H1 (cell line): ENCODE measurements at regions not wholly inside any gene's neighbourhood (a gene's known extent, or its start where the extent isn't known, plus 50 kb on each side); places are given as distances from the start of the nearest gene placed in this dataset.

ENCODE experiments used
- CTCF ChIA-PET: fragments of 300-600 bp; sonication (Branson Sonifier 250); formaldehyde crosslinking; loops from one replicate; lab custom pipeline; 2021; ENCODE audit not compliant: partially characterized antibody; lab: Charles Lee
- POLR2A ChIA-PET: fragments of 300-600 bp; sonication (Branson Sonifier 250); formaldehyde crosslinking; loops from one replicate; lab custom pipeline; 2021; ENCODE audit warnings: inconsistent platforms; ENCODE audit not compliant: partially characterized antibody; lab: Charles Lee
- DNase-seq, 2 experiments: peaks; one replicate each; pipeline versions ENCODE4 v3.0.0 to v3.0.0-alpha.2; 2010 to 2022; ENCODE audit warnings: low spot score in 2 of 2, low read depth in 1 of 2, mixed read lengths in 1 of 2
- FAIRE-seq: peaks from 2 replicates; lab custom pipeline; 2011; peaks lifted over from hg19 to GRCh38; lab: Jason Lieb, UNC
- H2AFZ ChIP-seq: 2 replicates; pipeline ENCODE4 v1.8.1; 2012; ENCODE audit warnings: low read length, inconsistent platforms
- H2AK5ac ChIP-seq: 2 replicates; pipeline ENCODE4 v1.6.1; 2013; ENCODE audit warnings: low read depth, low read length
- H2BK120ac ChIP-seq: replicated peaks from 2 replicates; pipeline ENCODE3; 2013; ENCODE audit warnings: low read depth, low read length, inconsistent platforms
- H2BK12ac ChIP-seq: 2 replicates; pipeline ENCODE4 v1.6.1; 2013; ENCODE audit warnings: low read depth, low read length
- H2BK15ac ChIP-seq: 2 replicates; pipeline ENCODE4 v1.6.1; 2013; ENCODE audit warnings: low read length
- H2BK20ac ChIP-seq: 2 replicates; pipeline ENCODE4 v1.6.1; 2013; ENCODE audit warnings: low read length
- H2BK5ac ChIP-seq: 2 replicates; pipeline ENCODE4 v1.6.1; 2013; ENCODE audit warnings: low read depth, low read length
- H3K14ac ChIP-seq: 2 replicates; pipeline ENCODE4 v1.6.1; 2013; ENCODE audit warnings: inconsistent platforms; ENCODE audit not compliant: insufficient read length
- H3K18ac ChIP-seq: 2 replicates; pipeline ENCODE4 v1.6.1; 2013; ENCODE audit warnings: low read length; ENCODE audit errors: extremely low read depth
- H3K23ac ChIP-seq: 2 replicates; pipeline ENCODE4 v1.6.1; 2013; ENCODE audit warnings: inconsistent platforms; ENCODE audit not compliant: insufficient read length
- H3K23me2 ChIP-seq: 2 replicates; pipeline ENCODE4 v1.6.1; 2013; ENCODE audit warnings: low read depth, low read length
- H3K27ac ChIP-seq: 2 replicates; pipeline ENCODE4 v1.6.1; 2011; ENCODE audit warnings: low read depth, low read length, inconsistent platforms
- H3K27me3 ChIP-seq, 4 experiments: replicated peaks in 1 of 4; 1 replicate in 1 of 4; 2 replicates in 3 of 4; pipeline versions ENCODE4 v1.6.1 to v1.8.1; 2011 to 2013; ENCODE audit warnings: low read length in 3 of 4, mild to moderate bottlenecking in 3 of 4, inconsistent platforms in 2 of 4, mixed read lengths in 2 of 4, moderate library complexity in 1 of 4; ENCODE audit not compliant: control insufficient read depth in 3 of 4, insufficient read depth in 3 of 4; ENCODE audit errors: extremely low read depth in 1 of 4
- H3K36me3 ChIP-seq, 4 experiments: 2 replicates each; pipeline versions ENCODE4 v1.6.1 to v1.8.1; 2011 to 2013; ENCODE audit warnings: mild to moderate bottlenecking in 4 of 4, low read length in 3 of 4, moderate library complexity in 2 of 4, control low read depth in 1 of 4, inconsistent platforms in 1 of 4; ENCODE audit not compliant: insufficient read depth in 4 of 4, control insufficient read depth in 2 of 4
- H3K4ac ChIP-seq: replicated peaks from 2 replicates; pipeline ENCODE3; 2013; ENCODE audit warnings: low read length, low read depth, mixed read lengths, inconsistent platforms; ENCODE audit not compliant: insufficient read length
- H3K4me1 ChIP-seq, 4 experiments: replicated peaks in 1 of 4; 1 replicate in 1 of 4; 2 replicates in 3 of 4; pipeline versions ENCODE4 v1.6.1 to v1.8.1; 2011 to 2013; ENCODE audit warnings: low read length in 3 of 4, inconsistent platforms in 2 of 4, mixed read lengths in 1 of 4; ENCODE audit not compliant: insufficient read depth in 4 of 4, control insufficient read depth in 3 of 4
- H3K4me2 ChIP-seq, 2 experiments: 2 replicates each; pipeline versions ENCODE4 v1.6.1 to v1.8.1; 2011 to 2013; ENCODE audit warnings: low read depth in 2 of 2, low read length in 2 of 2, control low read depth in 1 of 2, inconsistent platforms in 1 of 2, mild to moderate bottlenecking in 1 of 2; ENCODE audit not compliant: insufficient read depth in 1 of 2
- H3K4me3 ChIP-seq, 4 experiments: fragments of 200-600, 300-600 bp in 1 of 4; sonication (generic), shearing (Covaris generic), sonication (Bioruptor Twin) in 1 of 4; 2 replicates each; pipeline versions ENCODE4 v1.5.1 to v1.8.1; 2011 to 2016; ENCODE audit warnings: low read length in 4 of 4, low read depth in 3 of 4, control low read depth in 2 of 4, inconsistent platforms in 2 of 4, mild to moderate bottlenecking in 2 of 4, mixed read lengths in 1 of 4, moderate library complexity in 1 of 4; ENCODE audit not compliant: insufficient read depth in 2 of 4; ENCODE audit errors: extremely low read depth in 1 of 4
- H3K56ac ChIP-seq: replicated peaks from 2 replicates; pipeline ENCODE3; 2013; ENCODE audit warnings: low read depth, mild to moderate bottlenecking, mixed read lengths, low read length, inconsistent platforms; ENCODE audit not compliant: insufficient read length
- H3K79me1 ChIP-seq: 2 replicates; pipeline ENCODE4 v1.6.1; 2013; ENCODE audit warnings: low read depth, low read length, control low read depth
- H3K79me2 ChIP-seq, 2 experiments: 2 replicates each; pipeline versions ENCODE4 v1.6.1 to v1.8.1; 2012 to 2013; ENCODE audit warnings: low read length in 2 of 2, mild to moderate bottlenecking in 2 of 2, inconsistent platforms in 1 of 2; ENCODE audit not compliant: insufficient read depth in 2 of 2, control insufficient read depth in 1 of 2
- H3K9ac ChIP-seq, 4 experiments: replicated peaks in 1 of 4; 1 replicate in 1 of 4; 2 replicates in 3 of 4; pipeline versions ENCODE4 v1.6.1 to v1.8.1; 2011 to 2013; ENCODE audit warnings: low read depth in 3 of 4, low read length in 3 of 4, control low read depth in 2 of 4, mild to moderate bottlenecking in 2 of 4, moderate library complexity in 2 of 4, inconsistent platforms in 1 of 4; ENCODE audit errors: extremely low read depth in 1 of 4
- H3K9me3 ChIP-seq, 2 experiments: 2 replicates each; pipeline versions ENCODE4 v1.6.1 to v1.8.1; 2012 to 2013; ENCODE audit warnings: mild to moderate bottlenecking in 2 of 2, moderate library complexity in 2 of 2, control low read depth in 1 of 2, inconsistent platforms in 1 of 2, low read depth in 1 of 2, low read length in 1 of 2, mixed read lengths in 1 of 2; ENCODE audit not compliant: insufficient read depth in 2 of 2
- H4K20me1 ChIP-seq, 2 experiments: replicated peaks in 1 of 2; 2 replicates each; pipeline versions ENCODE3 to v1.8.1; 2011 to 2013; ENCODE audit warnings: inconsistent platforms in 2 of 2, low read length in 2 of 2, mild to moderate bottlenecking in 1 of 2; ENCODE audit not compliant: insufficient read depth in 2 of 2, control insufficient read depth in 1 of 2
- H4K5ac ChIP-seq: 2 replicates; pipeline ENCODE4 v1.6.1; 2013; ENCODE audit warnings: low read length, low read depth, mixed read lengths, inconsistent platforms; ENCODE audit not compliant: insufficient read length
- H4K8ac ChIP-seq: 2 replicates; pipeline ENCODE4 v1.8.0; 2013; ENCODE audit warnings: mild to moderate bottlenecking, moderate library complexity, low read length, inconsistent platforms; ENCODE audit not compliant: insufficient read depth; ENCODE audit errors: extremely low read depth
- H4K91ac ChIP-seq: replicated peaks from 2 replicates; pipeline ENCODE3; 2013; ENCODE audit warnings: low read length, mixed read lengths, inconsistent platforms; ENCODE audit not compliant: insufficient read length
- ASH2L ChIP-seq: fragments of 200-600, 300-600 bp; sonication (generic); IDR thresholded peaks from one replicate; pipeline ENCODE4 v1.7.1; 2017; ENCODE audit warnings: low read length
- ATF3 ChIP-seq: IDR thresholded peaks from 2 replicates; pipeline ENCODE4 v1.6.1; 2011; ENCODE audit warnings: low read depth, mild to moderate bottlenecking, low read length; ENCODE audit not compliant: insufficient read depth
- CBX8 ChIP-seq: fragments of 300-800, 300-1000 bp; sonication (generic); IDR thresholded peaks from 2 replicates; pipeline ENCODE4 v1.7.1; 2016; ENCODE audit warnings: low read depth, low read length, borderline replicate concordance
- CTBP2 ChIP-seq: IDR thresholded peaks from 2 replicates; pipeline ENCODE4 v1.7.0; 2011; ENCODE audit warnings: borderline replicate concordance, mild to moderate bottlenecking, moderate library complexity, mixed read lengths, low read length; ENCODE audit not compliant: insufficient read depth, insufficient read length
- GABPA ChIP-seq: IDR thresholded peaks from 2 replicates; pipeline ENCODE4 v1.6.1; 2011; ENCODE audit warnings: mild to moderate bottlenecking, low read length, moderate library complexity, borderline replicate concordance; ENCODE audit not compliant: insufficient read depth
- NANOG ChIP-seq: IDR thresholded peaks from 2 replicates; pipeline ENCODE4 v1.6.1; 2011; ENCODE audit warnings: low read length, low read depth, mild to moderate bottlenecking, inconsistent platforms; ENCODE audit not compliant: insufficient read depth, poor library complexity, severe bottlenecking
- SIX5 ChIP-seq: IDR thresholded peaks from 2 replicates; pipeline ENCODE4 v1.6.1; 2011; ENCODE audit warnings: mild to moderate bottlenecking, low read depth, low read length
- TAF7 ChIP-seq: optimal IDR thresholded peaks from 2 replicates; pipeline ENCODE3; 2011; ENCODE audit warnings: low read depth, mild to moderate bottlenecking, inconsistent platforms, low read length, moderate library complexity, borderline replicate concordance
- YY1 ChIP-seq: IDR thresholded peaks from 2 replicates; pipeline ENCODE4 v1.6.1; 2011; ENCODE audit warnings: low read depth, mild to moderate bottlenecking, low read length
- WGBS, 2 experiments: shearing (Covaris generic) in 1 of 2; methylation state at CpG; one replicate each; pipeline versions ENCODE4 v1.1.6 to v1.1.7; 2013 to 2015; ENCODE audit warnings: low lambda C conversion rate in 2 of 2, mixed read lengths in 2 of 2, inconsistent platforms in 1 of 2, low coverage in 1 of 2, missing lambda C conversion rate in 1 of 2; ENCODE audit not compliant: insufficient replicate concordance in 2 of 2, insufficient coverage in 1 of 2, insufficient read length in 1 of 2; ENCODE audit errors: extremely low coverage in 1 of 2, missing lambda C conversion rate in 1 of 2; 5-methylcytosine and 5-hydroxymethylcytosine counted together

GRCh38 chr7:54955696-54956420, 63.0 kb upstream of the EGFR start:
- DNase-seq (no peak), FAIRE-seq (no peak)
- H3K79me2 ChIP-seq, result no peaks in the 10 kb centered on the region
- H3K79me1 ChIP-seq, result no peaks in the 10 kb centered on the region
- no peak overlapping the region for H2AFZ ChIP-seq
- 87% methylated on average over 8 of the region's 8 CpGs; no CpG with 5 or more reads in 1 of the 2 experiments for WGBS, 2 experiments
- no peak overlapping the region for H3K9ac ChIP-seq
- H2BK120ac ChIP-seq, result no peak overlapping the region
- H3K23ac ChIP-seq, result no peak overlapping the region
- no peaks in the 10 kb centered on the region for H4K20me1 ChIP-seq
- H3K27ac ChIP-seq, result no peak overlapping the region
- H4K5ac ChIP-seq, result no peak overlapping the region
- H2BK12ac ChIP-seq, result no peak overlapping the region
- no peak overlapping the region for H2BK5ac ChIP-seq
- H3K4me3 ChIP-seq, result no peak overlapping the region
- no peak overlapping the region for H2BK15ac ChIP-seq
- H4K8ac ChIP-seq, result no peak overlapping the region
- H3K18ac ChIP-seq, result no peak overlapping the region
- no peak overlapping the region for H3K56ac ChIP-seq
- H3K23me2 ChIP-seq, result no peaks in the 10 kb centered on the region
- H3K4me1 ChIP-seq, result no peaks in the 10 kb centered on the region
- H3K27me3 ChIP-seq, result no peaks in the 10 kb centered on the region
- H3K36me3 ChIP-seq, result no peaks in the 10 kb centered on the region
- CTCF ChIA-PET, result no interaction called here
- no peak overlapping the region for H3K4ac ChIP-seq
- H2AK5ac ChIP-seq, result no peak overlapping the region
- no peak overlapping the region for H3K14ac ChIP-seq
- no peaks in the 10 kb centered on the region for H3K9me3 ChIP-seq
- POLR2A ChIA-PET, result no interaction called here
- no peak overlapping the region for H2BK20ac ChIP-seq
- no peak overlapping the region for H3K4me2 ChIP-seq
- H4K91ac ChIP-seq, result no peak overlapping the region
- TF ChIP-seq NANOG (no peak), SIX5 (no peak), CTBP2 (no peak), TAF7 (no peak), GABPA (no peak), YY1 (no peak), CBX8 (no peak), ATF3 (no peak), ASH2L (no peak)
